GM06990 (cell line): ENCODE measurements at regions not wholly inside any gene's neighbourhood (a gene's known extent, or its start where the extent isn't known, plus 50 kb on each side); places are given as distances from the start of the nearest gene placed in this dataset.

Source experiments
- DNase-seq: peaks from one replicate; pipeline ENCODE4 v3.0.0-alpha.2; 2011; ENCODE audit not compliant: insufficient read length; ENCODE audit errors: extremely low read depth
- H3K27me3 ChIP-seq: replicated peaks from 2 replicates; pipeline ENCODE4 v1.6.0; 2011; ENCODE audit warnings: low read length; ENCODE audit not compliant: control insufficient read depth, insufficient read depth
- H3K36me3 ChIP-seq: 2 replicates; pipeline ENCODE4 v1.5.1; 2011; ENCODE audit warnings: low read length; ENCODE audit not compliant: control insufficient read depth, insufficient read depth
- H3K4me3 ChIP-seq: replicated peaks from 2 replicates; pipeline ENCODE4 v1.5.1; 2011; ENCODE audit warnings: low read depth, mild to moderate bottlenecking, control low read depth, low read length
- CTCF ChIP-seq: IDR thresholded peaks from 2 replicates; pipeline ENCODE4 v1.5.1; 2011; ENCODE audit warnings: low read length, control low read depth, mild to moderate bottlenecking, inconsistent platforms; ENCODE audit not compliant: insufficient read depth, poor library complexity, severe bottlenecking

- no peak for TF ChIP-seq CTCF
- Histone ChIP-seq H3K4me3 (no peak overlapping the region), H3K36me3 (no peaks in the 10 kb centered on the region), H3K27me3 (no peaks in the 10 kb centered on the region; the same call in 1 of the 2 replicates)
- no peak for DNase-seq
These were observed 358.3 kb upstream of the TPM1 start for GRCh38 chr15:62684123-62684808.

- no peak for DNase-seq
- H3K4me3 ChIP-seq = no peak overlapping the region
- H3K36me3 ChIP-seq = no peaks in the 10 kb centered on the region
- no peak for TF ChIP-seq CTCF
- H3K27me3 ChIP-seq = no peaks in the 10 kb centered on the region
These were observed 351.5 kb upstream of the TPM1 start for GRCh38 chr15:62691008-62691407.

- no peaks in the 10 kb centered on the region for H3K27me3 ChIP-seq
- TF ChIP-seq CTCF = no peak
- no peak overlapping the region for H3K4me3 ChIP-seq
- H3K36me3 ChIP-seq = no peaks in the 10 kb centered on the region
- no peak for DNase-seq
These were observed 344.9 kb upstream of the TPM1 start for GRCh38 chr15:62697636-62698035.

- no peak overlapping the region for H3K4me3 ChIP-seq
- no peaks in the 10 kb centered on the region for H3K27me3 ChIP-seq
- H3K36me3 ChIP-seq = no peaks in the 10 kb centered on the region
- no peak for DNase-seq
- no peak for TF ChIP-seq CTCF
These were observed 343.9 kb upstream of the TPM1 start for GRCh38 chr15:62698646-62699045.

- Histone ChIP-seq H3K36me3 (no peaks in the 10 kb centered on the region), H3K27me3 (no peaks in the 10 kb centered on the region), H3K4me3 (no peak overlapping the region)
- TF ChIP-seq CTCF = peak; percentile 8
- DNase-seq = no peak
These were observed 336.2 kb upstream of the TPM1 start for GRCh38 chr15:62706317-62706716.

GRCh38 chr15:62708470-62708869 lies 334.1 kb upstream of the TPM1 start:
- Histone ChIP-seq H3K4me3 (no peak overlapping the region), H3K27me3 (no peaks in the 10 kb centered on the region), H3K36me3 (no peaks in the 10 kb centered on the region)
- TF ChIP-seq CTCF = no peak
- no peak for DNase-seq
